Activated CD8-positive, alpha-beta T cell treated with anti-CD3 and anti-CD28 coated beads for 36 hours (primary cell): ENCODE measurements at regions not wholly inside any gene's neighbourhood (a gene's known extent, or its start where the extent isn't known, plus 50 kb on each side); places are given as distances from the start of the nearest gene placed in this dataset.

Experiments used
- ATAC-seq: fragments of 200-7000 bp; cut with Tn5 transposase; one replicate; pipeline ENCODE4 v1.10.0; 2021; ENCODE audit warnings: mild to moderate bottlenecking, moderate library complexity
- CTCF ChIA-PET: fragments of 350-600 bp; sonication (Branson Sonifier 250); formaldehyde crosslinking; loops from one replicate; lab custom pipeline; 2021; ENCODE audit warnings: antibody characterized with exemption; lab: Charles Lee
- POLR2A ChIA-PET: fragments of 350-600 bp; sonication (Branson Sonifier 250); formaldehyde crosslinking; loops from one replicate; lab custom pipeline; 2021; ENCODE audit warnings: antibody characterized with exemption; lab: Charles Lee
- DNase-seq: peaks from one replicate; pipeline ENCODE4 v3.0.0-alpha.2; 2020
- H3K27ac Mint-ChIP-seq: one replicate; pipeline ENCODE4 v1.8.0; 2021; ENCODE audit warnings: mild to moderate bottlenecking, mixed read lengths
- H3K27me3 Mint-ChIP-seq: one replicate; pipeline ENCODE4 v1.8.0; 2021; ENCODE audit warnings: mixed read lengths
- H3K36me3 Mint-ChIP-seq: one replicate; pipeline ENCODE4 v1.8.0; 2021; ENCODE audit warnings: low read depth, mixed read lengths
- H3K4me1 Mint-ChIP-seq: one replicate; pipeline ENCODE4 v1.8.0; 2021; ENCODE audit warnings: low read depth, mixed read lengths
- H3K4me3 Mint-ChIP-seq: one replicate; pipeline ENCODE4 v1.8.0; 2021; ENCODE audit warnings: mild to moderate bottlenecking, moderate library complexity, mixed read lengths
- H3K9me3 Mint-ChIP-seq: one replicate; pipeline ENCODE4 v1.8.0; 2021; ENCODE audit warnings: mixed read lengths
- intact Hi-C: fragments of 100-400 bp; cut with micrococcal nuclease; formaldehyde crosslinking; loops from one replicate; pipeline ENCODE4 v1.10.0; 2022
- TF ChIP-seq, protein P1 (sequence below): fragments of 200-600 bp; IDR thresholded peaks from one replicate; pipeline ENCODE4 v1.8.0; 2022; ENCODE audit warnings: antibody characterized with exemption, mild to moderate bottlenecking

DNA sequence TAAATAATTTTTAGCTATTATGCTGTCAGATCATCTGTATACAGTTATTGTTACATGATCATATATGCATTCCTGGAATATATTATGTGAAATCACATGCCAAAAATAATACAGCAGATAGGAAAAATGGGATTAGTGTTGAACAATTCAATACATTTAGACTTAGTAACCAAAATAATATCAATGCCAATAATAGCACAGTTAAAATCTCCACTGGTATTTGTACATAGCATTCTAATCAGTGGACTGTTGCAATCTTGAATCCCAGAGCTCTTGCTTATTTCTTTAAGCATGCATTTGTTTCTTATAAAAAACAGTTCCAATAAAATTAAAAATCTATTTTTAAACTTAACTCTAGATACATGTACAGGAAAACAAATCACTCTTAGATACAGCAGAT, 2772.2 kb downstream of the PCDH9 start:
- Mint-ChIP-seq H3K4me3 (no peak overlapping the region), H3K27ac (no peak overlapping the region), H3K4me1 (no peaks in the 10 kb centered on the region), H3K36me3 (no peaks in the 10 kb centered on the region), H3K27me3 (no peaks in the 10 kb centered on the region), H3K9me3 (peaks cover 7% of the 10 kb centered on the region)
- TF ChIP-seq, protein P1, sequence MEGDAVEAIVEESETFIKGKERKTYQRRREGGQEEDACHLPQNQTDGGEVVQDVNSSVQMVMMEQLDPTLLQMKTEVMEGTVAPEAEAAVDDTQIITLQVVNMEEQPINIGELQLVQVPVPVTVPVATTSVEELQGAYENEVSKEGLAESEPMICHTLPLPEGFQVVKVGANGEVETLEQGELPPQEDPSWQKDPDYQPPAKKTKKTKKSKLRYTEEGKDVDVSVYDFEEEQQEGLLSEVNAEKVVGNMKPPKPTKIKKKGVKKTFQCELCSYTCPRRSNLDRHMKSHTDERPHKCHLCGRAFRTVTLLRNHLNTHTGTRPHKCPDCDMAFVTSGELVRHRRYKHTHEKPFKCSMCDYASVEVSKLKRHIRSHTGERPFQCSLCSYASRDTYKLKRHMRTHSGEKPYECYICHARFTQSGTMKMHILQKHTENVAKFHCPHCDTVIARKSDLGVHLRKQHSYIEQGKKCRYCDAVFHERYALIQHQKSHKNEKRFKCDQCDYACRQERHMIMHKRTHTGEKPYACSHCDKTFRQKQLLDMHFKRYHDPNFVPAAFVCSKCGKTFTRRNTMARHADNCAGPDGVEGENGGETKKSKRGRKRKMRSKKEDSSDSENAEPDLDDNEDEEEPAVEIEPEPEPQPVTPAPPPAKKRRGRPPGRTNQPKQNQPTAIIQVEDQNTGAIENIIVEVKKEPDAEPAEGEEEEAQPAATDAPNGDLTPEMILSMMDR: no peak
- no peak for ATAC-seq
- ChIA-PET CTCF (no interaction called here), POLR2A (no interaction called here)
- DNase-seq: no peak
- intact Hi-C loops: no loop called here

- TF ChIP-seq, protein P1: no peak
- ATAC-seq: no peak
- H3K27ac Mint-ChIP-seq: no peak overlapping the region
- no peak overlapping the region for H3K4me3 Mint-ChIP-seq
- H3K27me3 Mint-ChIP-seq: no peaks in the 10 kb centered on the region
- H3K36me3 Mint-ChIP-seq: no peaks in the 10 kb centered on the region
- H3K9me3 Mint-ChIP-seq: peaks cover 9% of the 10 kb centered on the region
- CTCF ChIA-PET: no interaction called here
- intact Hi-C loops: no loop called here
- POLR2A ChIA-PET: no interaction called here
- DNase-seq: no peak
- H3K4me1 Mint-ChIP-seq: no peaks in the 10 kb centered on the region
Observed at GRCh38 chr13:64455124-64455523, 2775.0 kb downstream of the PCDH9 start.

- H3K4me1 Mint-ChIP-seq: no peaks in the 10 kb centered on the region
- no peak for ATAC-seq
- no peaks in the 10 kb centered on the region for H3K27me3 Mint-ChIP-seq
- TF ChIP-seq, protein P1: no peak
- POLR2A ChIA-PET: no interaction called here
- CTCF ChIA-PET: no interaction called here
- DNase-seq: no peak
- H3K27ac Mint-ChIP-seq: no peak overlapping the region
- intact Hi-C loops: no loop called here
- H3K36me3 Mint-ChIP-seq: no peaks in the 10 kb centered on the region
- H3K4me3 Mint-ChIP-seq: no peak overlapping the region
- H3K9me3 Mint-ChIP-seq: peaks cover 2% of the 10 kb centered on the region
Observed at GRCh38 chr13:64453831-64454230, 2776.3 kb downstream of the PCDH9 start.

- CTCF ChIA-PET: no interaction called here
- POLR2A ChIA-PET: no interaction called here
- peaks cover 1% of the 10 kb centered on the region for H3K9me3 Mint-ChIP-seq
- no peaks in the 10 kb centered on the region for H3K4me1 Mint-ChIP-seq
- TF ChIP-seq, protein P1: no peak
- intact Hi-C loops: no loop called here
- no peaks in the 10 kb centered on the region for H3K36me3 Mint-ChIP-seq
- ATAC-seq (no peak), DNase-seq (no peak)
- H3K27ac Mint-ChIP-seq: no peak overlapping the region
- H3K4me3 Mint-ChIP-seq: no peak overlapping the region
- no peaks in the 10 kb centered on the region for H3K27me3 Mint-ChIP-seq
Observed at GRCh38 chr13:64446372-64446771, 2783.8 kb downstream of the PCDH9 start.

DNA sequence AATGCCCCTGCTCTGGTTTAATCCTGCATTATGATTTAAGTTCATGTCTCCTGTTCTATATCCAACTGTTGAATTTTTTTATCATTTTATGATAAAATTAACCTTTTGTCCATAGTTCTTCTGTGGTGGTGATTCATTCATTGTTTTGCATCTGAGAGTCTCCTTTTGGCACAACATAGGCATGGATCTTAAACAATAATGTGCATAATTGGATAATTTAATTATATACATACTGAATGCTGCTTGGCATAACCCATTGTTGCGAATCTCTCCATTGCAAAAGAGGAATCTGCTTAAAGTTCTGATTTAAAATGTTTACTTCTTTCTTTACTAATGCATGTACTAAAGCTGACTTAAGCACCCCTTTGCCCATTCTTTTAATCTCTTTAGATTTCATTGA, 2788.4 kb downstream of the PCDH9 start:
- H3K36me3 Mint-ChIP-seq: no peaks in the 10 kb centered on the region
- intact Hi-C loops: no loop called here
- TF ChIP-seq, protein P1: no peak

More for the DNA sequence above, 2788.4 kb downstream of the PCDH9 start:
- Mint-ChIP-seq H3K27ac (no peak overlapping the region), H3K4me3 (no peak overlapping the region), H3K9me3 (no peaks in the 10 kb centered on the region), H3K4me1 (no peaks in the 10 kb centered on the region), H3K27me3 (no peaks in the 10 kb centered on the region)
- CTCF ChIA-PET: no interaction called here
- POLR2A ChIA-PET: no interaction called here
- DNase-seq (no peak), ATAC-seq (no peak)
